ENCODE measurements at regions not wholly inside any gene's neighbourhood (a gene's known extent, or its start where the extent isn't known, plus 50 kb on each side); places are given as distances from the start of the nearest gene placed in this dataset.

DNA sequence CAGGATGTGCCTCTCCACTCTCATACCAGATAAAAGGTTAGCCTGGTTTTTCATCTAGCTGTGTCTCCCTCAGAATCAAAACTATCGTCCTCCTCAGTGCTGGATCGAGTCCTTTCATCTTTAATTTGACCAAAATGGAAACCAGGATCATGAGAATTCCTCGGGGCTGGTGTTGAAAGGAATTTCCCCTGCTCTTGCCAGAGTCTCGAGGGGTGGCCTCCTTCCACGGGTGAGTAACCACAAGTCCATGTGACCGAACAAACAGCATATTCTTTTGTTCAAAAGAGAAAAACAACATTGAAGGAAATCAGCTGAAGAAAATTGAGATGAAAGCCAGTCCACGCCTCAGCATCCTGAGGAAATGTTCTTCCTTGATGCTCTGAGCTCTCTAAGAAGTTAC, 165.9 kb upstream of the CDYL start:
- no peak overlapping the region for H3K4me3 ChIP-seq (ENCODE audit: low read length in 3 of 3)
- peaks cover 36 to 42% (median 42%) of the 10 kb centered on the region in 3 donors for H3K4me1 ChIP-seq (ENCODE audit: control insufficient read depth in 3 of 3, insufficient read depth in 3 of 3, low read length in 3 of 3)
- no peaks in the 10 kb centered on the region for H3K27me3 ChIP-seq (ENCODE audit: control insufficient read depth in 3 of 3, insufficient read depth in 3 of 3, low read length in 3 of 3)
- H3K36me3 ChIP-seq (ENCODE audit: control insufficient read depth in 3 of 3, insufficient read depth in 3 of 3, low read length in 3 of 3): no peaks in the 10 kb centered on the region
- H3K27ac ChIP-seq (ENCODE audit: low read depth, low read length): no peak overlapping the region
- H3K9ac ChIP-seq (ENCODE audit: low read depth in 1 of 3, low read length in 3 of 3): no peak overlapping the region
- no peaks in the 10 kb centered on the region for H3K9me3 ChIP-seq (ENCODE audit: control insufficient read depth in 3 of 3, low read length in 3 of 3)

DNA sequence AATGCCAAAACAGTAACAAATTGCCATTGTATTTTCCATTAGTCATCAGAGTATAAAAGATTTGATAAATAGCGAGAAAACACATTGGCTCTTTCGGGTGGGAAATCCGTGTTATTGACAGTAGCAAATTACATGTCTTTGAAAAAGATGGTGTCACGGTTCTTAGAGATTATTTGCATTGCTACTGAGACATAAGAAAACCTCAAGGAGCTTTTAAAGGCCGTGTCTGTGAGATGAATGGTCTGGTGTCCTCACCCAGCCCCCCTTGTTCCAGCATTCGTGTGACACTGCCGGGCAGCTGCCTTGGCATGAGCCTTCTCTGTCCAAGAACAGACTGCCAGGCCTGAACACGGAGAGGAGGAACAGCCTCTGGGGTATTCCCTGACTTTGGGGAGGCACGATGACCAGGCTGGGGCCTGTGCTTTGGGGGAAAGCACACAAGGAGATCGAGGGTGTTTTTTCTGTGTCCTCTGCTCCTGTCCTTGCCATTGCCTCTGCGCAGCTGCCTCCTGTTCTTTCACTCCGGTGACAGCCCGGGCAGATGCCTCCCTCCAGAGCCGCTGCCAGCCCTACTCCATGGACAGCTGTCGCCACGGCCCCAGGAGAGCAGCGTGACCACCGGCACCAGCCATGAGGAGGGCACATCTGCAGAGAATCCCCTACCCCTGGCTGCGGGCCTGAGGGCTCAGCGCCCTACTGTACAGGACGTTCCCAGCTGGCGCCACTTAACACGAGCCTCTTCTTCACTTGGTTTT, 167.7 kb upstream of the CDYL start:
- H3K36me3 ChIP-seq (ENCODE audit: control insufficient read depth in 3 of 3, insufficient read depth in 3 of 3, low read length in 3 of 3): no peaks in the 10 kb centered on the region
- H3K27me3 ChIP-seq (ENCODE audit: control insufficient read depth in 3 of 3, insufficient read depth in 3 of 3, low read length in 3 of 3): no peaks in the 10 kb centered on the region
- H3K9me3 ChIP-seq (ENCODE audit: control insufficient read depth in 3 of 3, low read length in 3 of 3): no peaks in the 10 kb centered on the region
- H3K4me3 ChIP-seq (ENCODE audit: low read length in 3 of 3): peak overlapping the region; percentile 10 to 54 (median 47)
- peak overlapping the region; percentile 73 for H3K27ac ChIP-seq (ENCODE audit: low read depth, low read length)
- H3K4me1 ChIP-seq (ENCODE audit: control insufficient read depth in 3 of 3, insufficient read depth in 3 of 3, low read length in 3 of 3): peaks cover 36 to 42% (median 42%) of the 10 kb centered on the region in 3 donors
- peak overlapping the region in 2 of 3 donors; percentile 19 to 70 for H3K9ac ChIP-seq (ENCODE audit: low read depth in 1 of 3, low read length in 3 of 3)

DNA sequence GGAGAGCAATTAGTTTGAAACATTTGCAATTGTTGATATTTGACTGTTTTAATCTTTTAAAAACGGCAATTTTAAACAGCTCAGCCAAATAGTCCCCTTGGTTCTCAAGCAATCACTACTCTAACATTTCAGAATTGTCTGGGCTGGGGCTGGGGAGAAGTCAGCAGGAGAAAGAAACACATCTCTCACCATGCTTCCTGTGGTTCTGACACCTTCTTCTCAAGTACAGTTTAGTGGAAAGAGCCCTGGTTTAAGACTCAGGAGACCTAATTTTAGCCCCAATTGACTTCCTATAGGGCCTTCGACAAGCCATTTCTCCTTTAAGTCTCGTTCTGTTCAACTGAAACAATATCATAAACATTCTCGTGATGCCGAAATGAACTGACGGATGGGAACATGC, 168.4 kb upstream of the CDYL start:
- Histone ChIP-seq H3K9ac (ENCODE audit: low read depth in 1 of 3, low read length in 3 of 3) (peak overlapping the region in 1 of 3 donors; percentile 12), H3K27ac (ENCODE audit: low read depth, low read length) (peak overlapping the region; percentile 73)

DNA sequence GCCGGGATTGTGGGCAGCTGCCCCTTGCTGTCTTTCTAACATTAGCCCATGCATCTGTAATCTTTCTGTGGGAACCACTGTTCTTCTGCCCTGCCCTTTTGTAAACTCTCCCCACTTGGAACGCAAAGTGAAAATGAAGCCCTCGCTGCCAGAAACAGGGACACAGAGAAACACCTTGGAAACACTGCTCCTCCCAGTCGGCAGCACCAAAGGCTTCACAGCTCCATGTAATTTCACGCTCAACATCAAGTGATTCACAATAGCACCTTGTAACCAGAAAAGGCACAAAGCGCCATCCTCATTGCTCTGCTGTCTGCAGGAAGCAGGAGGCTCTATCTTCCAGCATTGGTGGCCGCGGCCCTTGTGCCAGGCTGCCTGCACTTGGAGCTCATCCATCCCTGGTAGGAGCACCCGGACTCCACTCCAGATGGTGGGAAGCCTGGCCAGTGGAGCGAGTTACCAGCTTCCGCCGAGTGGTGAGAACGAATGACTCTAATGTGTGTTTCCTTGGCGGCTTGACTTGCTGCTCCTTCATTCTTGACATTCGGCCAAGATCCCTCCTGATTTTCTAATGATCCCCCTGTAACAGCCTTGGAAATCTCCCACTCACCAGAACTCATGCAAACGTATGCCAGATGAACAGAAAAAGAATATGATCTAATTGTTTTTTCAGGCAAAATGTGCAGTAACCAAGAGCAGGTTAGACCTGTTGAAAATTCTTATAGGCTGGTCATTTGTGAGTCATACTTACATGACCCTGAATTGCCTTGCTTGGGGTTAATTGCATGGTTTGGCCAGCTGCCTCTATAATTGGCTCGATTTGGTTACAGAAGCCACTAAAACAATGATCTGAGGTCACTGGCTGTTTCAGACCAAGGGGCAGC, 169.1 kb upstream of the CDYL start:
- no peaks in the 10 kb centered on the region for H3K36me3 ChIP-seq (ENCODE audit: control insufficient read depth in 3 of 3, insufficient read depth in 3 of 3, low read length in 3 of 3)
- peak overlapping the region; percentile 19 to 54 (median 33) for H3K9ac ChIP-seq (ENCODE audit: low read depth in 1 of 3, low read length in 3 of 3)
- H3K4me1 ChIP-seq (ENCODE audit: control insufficient read depth in 3 of 3, insufficient read depth in 3 of 3, low read length in 3 of 3): peaks cover 28 to 42% (median 35%) of the 10 kb centered on the region in 3 donors
- H3K27ac ChIP-seq (ENCODE audit: low read depth, low read length): peak overlapping the region; percentile 6
- H3K4me3 ChIP-seq (ENCODE audit: low read length in 3 of 3): peak overlapping the region; percentile 42 to 59 (median 54)
- H3K27me3 ChIP-seq (ENCODE audit: control insufficient read depth in 3 of 3, insufficient read depth in 3 of 3, low read length in 3 of 3): no peaks in the 10 kb centered on the region
- no peaks in the 10 kb centered on the region for H3K9me3 ChIP-seq (ENCODE audit: control insufficient read depth in 3 of 3, low read length in 3 of 3)

More for the DNA sequence above, 168.4 kb upstream of the CDYL start:
- no peaks in the 10 kb centered on the region for H3K27me3 ChIP-seq (ENCODE audit: control insufficient read depth in 3 of 3, insufficient read depth in 3 of 3, low read length in 3 of 3)
- peak overlapping the region in 1 of 3 donors; percentile 39 for H3K4me3 ChIP-seq (ENCODE audit: low read length in 3 of 3)
- peaks cover 30 to 42% (median 38%) of the 10 kb centered on the region in 3 donors for H3K4me1 ChIP-seq (ENCODE audit: control insufficient read depth in 3 of 3, insufficient read depth in 3 of 3, low read length in 3 of 3)
- no peaks in the 10 kb centered on the region for H3K9me3 ChIP-seq (ENCODE audit: control insufficient read depth in 3 of 3, low read length in 3 of 3)
- no peaks in the 10 kb centered on the region for H3K36me3 ChIP-seq (ENCODE audit: control insufficient read depth in 3 of 3, insufficient read depth in 3 of 3, low read length in 3 of 3)

DNA sequence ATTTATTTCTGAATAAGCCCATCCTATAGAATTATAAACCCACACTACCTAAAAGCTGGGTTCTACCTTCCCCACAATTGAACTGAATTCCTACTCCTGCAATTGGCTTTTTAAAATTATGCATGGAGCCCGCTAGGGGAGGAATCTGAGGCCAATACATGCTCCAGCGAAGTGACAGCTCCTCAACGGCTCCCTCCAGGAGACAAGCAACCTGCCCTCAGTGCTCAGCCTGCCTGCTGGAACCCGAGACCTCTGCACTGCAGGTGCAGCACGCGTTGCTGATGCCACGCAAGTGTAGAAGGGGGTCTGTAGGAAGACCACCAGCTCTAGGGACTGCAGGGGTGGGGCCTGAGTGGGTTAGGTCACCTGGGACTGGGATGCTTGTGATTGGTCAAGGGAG, 170.2 kb upstream of the CDYL start:
- no peaks in the 10 kb centered on the region for H3K36me3 ChIP-seq (ENCODE audit: control insufficient read depth in 3 of 3, insufficient read depth in 3 of 3, low read length in 3 of 3)
- no peak overlapping the region for H3K9ac ChIP-seq (ENCODE audit: low read depth in 1 of 3, low read length in 3 of 3)
- H3K27ac ChIP-seq (ENCODE audit: low read depth, low read length): no peak overlapping the region
- peaks cover 25 to 37% (median 35%) of the 10 kb centered on the region in 3 donors for H3K4me1 ChIP-seq (ENCODE audit: control insufficient read depth in 3 of 3, insufficient read depth in 3 of 3, low read length in 3 of 3)
- H3K4me3 ChIP-seq (ENCODE audit: low read length in 3 of 3): no peak overlapping the region
- H3K27me3 ChIP-seq (ENCODE audit: control insufficient read depth in 3 of 3, insufficient read depth in 3 of 3, low read length in 3 of 3): no peaks in the 10 kb centered on the region
- H3K9me3 ChIP-seq (ENCODE audit: control insufficient read depth in 3 of 3, low read length in 3 of 3): no peaks in the 10 kb centered on the region

DNA sequence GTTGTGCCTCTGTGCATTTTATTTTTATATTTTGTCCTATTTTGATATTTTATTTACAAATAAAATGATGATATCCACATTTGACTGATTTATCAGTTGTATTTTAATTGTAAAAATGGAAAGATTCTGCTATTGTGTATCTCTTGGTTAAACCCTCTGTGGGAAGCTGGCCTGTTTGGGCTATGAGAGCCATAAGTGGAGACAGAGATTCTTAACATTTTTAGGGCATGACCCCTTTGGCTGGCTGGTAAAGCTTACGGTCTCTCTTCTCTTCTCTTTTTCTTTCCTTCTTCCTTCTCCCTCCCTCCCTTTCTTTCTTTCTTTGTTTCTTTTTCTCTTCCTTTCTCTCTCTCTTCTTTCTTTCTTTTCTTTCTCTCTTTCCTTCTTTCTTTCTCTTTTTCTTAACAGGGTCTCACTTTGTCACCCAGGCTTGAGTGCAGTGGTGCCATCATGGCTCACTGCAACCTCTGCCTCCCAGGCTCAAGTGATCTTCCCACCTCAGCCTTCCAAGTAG, 172.3 kb upstream of the CDYL start:
- no peaks in the 10 kb centered on the region for H3K27me3 ChIP-seq (ENCODE audit: control insufficient read depth in 3 of 3, insufficient read depth in 3 of 3, low read length in 3 of 3)
- H3K9ac ChIP-seq (ENCODE audit: low read depth in 1 of 3, low read length in 3 of 3): no peak overlapping the region
- no peak overlapping the region for H3K27ac ChIP-seq (ENCODE audit: low read depth, low read length)
- no peaks in the 10 kb centered on the region for H3K36me3 ChIP-seq (ENCODE audit: control insufficient read depth in 3 of 3, insufficient read depth in 3 of 3, low read length in 3 of 3)
- H3K9me3 ChIP-seq (ENCODE audit: control insufficient read depth in 3 of 3, low read length in 3 of 3): no peaks in the 10 kb centered on the region
- H3K4me3 ChIP-seq (ENCODE audit: low read length in 3 of 3): no peak overlapping the region
- H3K4me1 ChIP-seq (ENCODE audit: control insufficient read depth in 3 of 3, insufficient read depth in 3 of 3, low read length in 3 of 3): peaks cover 16 to 28% (median 26%) of the 10 kb centered on the region in 3 donors

DNA sequence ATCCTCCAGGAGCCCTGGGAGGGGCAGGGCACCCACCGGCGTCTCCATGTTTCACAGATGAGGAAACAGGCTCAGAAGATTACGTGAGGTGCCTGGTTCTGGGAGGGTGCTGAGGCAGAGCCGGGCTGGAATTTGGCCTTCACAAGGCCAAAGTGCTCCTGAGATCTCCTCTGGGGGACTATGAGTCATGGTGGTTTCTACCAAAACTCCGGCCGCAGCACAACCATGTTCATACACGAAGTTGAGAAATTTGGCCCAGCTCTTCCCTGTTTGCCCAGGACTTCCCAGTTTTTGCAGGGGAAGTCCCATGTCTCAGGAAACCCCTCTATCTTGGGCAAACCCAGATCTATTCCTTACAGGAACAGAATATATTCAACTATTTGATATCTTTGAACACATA, 172.9 kb upstream of the CDYL start:
- Histone ChIP-seq H3K4me3 (ENCODE audit: low read length in 3 of 3) (no peak overlapping the region), H3K27me3 (ENCODE audit: control insufficient read depth in 3 of 3, insufficient read depth in 3 of 3, low read length in 3 of 3) (no peaks in the 10 kb centered on the region), H3K36me3 (ENCODE audit: control insufficient read depth in 3 of 3, insufficient read depth in 3 of 3, low read length in 3 of 3) (no peaks in the 10 kb centered on the region), H3K9ac (ENCODE audit: low read depth in 1 of 3, low read length in 3 of 3) (no peak overlapping the region), H3K4me1 (ENCODE audit: control insufficient read depth in 3 of 3, insufficient read depth in 3 of 3, low read length in 3 of 3) (peaks cover 10 to 22% (median 20%) of the 10 kb centered on the region in 3 donors), H3K27ac (ENCODE audit: low read depth, low read length) (no peak overlapping the region), H3K9me3 (ENCODE audit: control insufficient read depth in 3 of 3, low read length in 3 of 3) (no peaks in the 10 kb centered on the region)

DNA sequence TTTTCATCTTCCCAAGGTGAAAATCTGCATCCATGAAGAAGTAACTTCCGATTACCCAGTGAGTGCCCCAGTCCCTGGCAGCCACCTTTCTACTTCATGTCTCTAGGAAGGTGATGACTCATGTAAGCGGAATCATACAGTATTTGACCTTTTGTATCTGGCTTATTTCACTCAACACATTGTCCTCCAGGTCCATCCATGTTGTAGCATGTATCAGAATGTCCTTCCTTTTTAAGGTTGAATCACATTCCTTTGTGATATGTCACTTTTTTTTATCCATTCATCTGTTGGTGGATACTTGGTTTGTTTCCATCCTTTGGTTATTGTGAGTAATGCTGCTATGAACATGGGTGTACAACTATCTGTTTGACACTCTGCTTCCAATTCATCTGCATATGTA, 176.3 kb upstream of the CDYL start:
- Histone ChIP-seq H3K9ac (ENCODE audit: low read depth in 1 of 3, low read length in 3 of 3) (no peak overlapping the region), H3K27ac (ENCODE audit: low read depth, low read length) (no peak overlapping the region), H3K36me3 (ENCODE audit: control insufficient read depth in 3 of 3, insufficient read depth in 3 of 3, low read length in 3 of 3) (no peaks in the 10 kb centered on the region), H3K4me3 (ENCODE audit: low read length in 3 of 3) (no peak overlapping the region), H3K27me3 (ENCODE audit: control insufficient read depth in 3 of 3, insufficient read depth in 3 of 3, low read length in 3 of 3) (no peaks in the 10 kb centered on the region), H3K4me1 (ENCODE audit: control insufficient read depth in 3 of 3, insufficient read depth in 3 of 3, low read length in 3 of 3) (no peaks in the 10 kb centered on the region), H3K9me3 (ENCODE audit: control insufficient read depth in 3 of 3, low read length in 3 of 3) (no peaks in the 10 kb centered on the region)

DNA sequence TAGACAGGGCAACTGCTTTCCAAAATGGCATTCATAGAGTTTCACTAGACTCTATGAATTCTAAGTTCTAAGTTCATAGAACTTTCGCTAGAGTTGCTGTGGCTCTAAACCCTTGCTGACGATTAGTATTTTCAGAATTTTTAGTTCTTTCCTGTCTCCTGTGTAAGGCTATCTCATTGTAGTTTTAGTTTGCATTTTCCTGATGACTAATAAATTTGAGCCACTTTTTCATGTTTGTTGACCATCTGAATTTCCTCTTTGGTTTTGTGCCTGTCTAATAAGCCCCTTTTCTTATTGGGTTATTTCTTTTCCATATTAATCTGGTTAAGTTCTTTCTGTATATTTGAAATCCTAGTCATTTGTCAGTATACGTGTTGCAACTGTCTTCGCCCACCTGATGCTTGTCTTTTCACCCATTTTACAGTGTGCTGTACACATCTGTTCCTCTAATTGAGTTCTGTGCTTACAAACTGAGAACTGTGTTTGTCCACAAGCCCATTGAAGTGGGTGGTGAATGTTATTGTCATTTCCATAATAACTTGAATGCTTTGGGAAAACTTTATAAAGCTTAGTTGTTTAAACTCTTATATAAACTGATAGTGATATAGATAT, 177.7 kb upstream of the CDYL start:
- Histone ChIP-seq H3K4me3 (ENCODE audit: low read length in 3 of 3) (no peak overlapping the region), H3K27ac (ENCODE audit: low read depth, low read length) (no peak overlapping the region), H3K36me3 (ENCODE audit: control insufficient read depth in 3 of 3, insufficient read depth in 3 of 3, low read length in 3 of 3) (no peaks in the 10 kb centered on the region), H3K9ac (ENCODE audit: low read depth in 1 of 3, low read length in 3 of 3) (no peak overlapping the region), H3K9me3 (ENCODE audit: control insufficient read depth in 3 of 3, low read length in 3 of 3) (no peaks in the 10 kb centered on the region), H3K27me3 (ENCODE audit: control insufficient read depth in 3 of 3, insufficient read depth in 3 of 3, low read length in 3 of 3) (no peaks in the 10 kb centered on the region), H3K4me1 (ENCODE audit: control insufficient read depth in 3 of 3, insufficient read depth in 3 of 3, low read length in 3 of 3) (no peaks in the 10 kb centered on the region)
